Panc1 (cell line): ENCODE measurements at regions not wholly inside any gene's neighbourhood (a gene's known extent, or its start where the extent isn't known, plus 50 kb on each side); places are given as distances from the start of the nearest gene placed in this dataset.

ENCODE experiments used
- ATAC-seq: fragments of 200-7000 bp; cut with Tn5 transposase; 2 replicates; pipeline ENCODE4 v1.9.1; 2020; ENCODE audit warnings: mild to moderate bottlenecking, moderate library complexity
- BruUV-seq: library from RNA; stranded (reverse); fragments of 400-500 nt; replicated peaks from 2 replicates; lab custom pipeline; 2021; lab: Mats Ljungman, UMichigan
- CTCF ChIA-PET: fragments of 300-600 bp; sonication (Branson Sonifier 250); formaldehyde crosslinking; loops from one replicate; lab custom pipeline; 2022; ENCODE audit warnings: antibody characterized with exemption; lab: Charles Lee
- POLR2A ChIA-PET: fragments of 300-600 bp; sonication (Branson Sonifier 250); formaldehyde crosslinking; loops from one replicate; lab custom pipeline; 2022; ENCODE audit warnings: antibody characterized with exemption; lab: Charles Lee
- DNase-seq: peaks from one replicate; pipeline ENCODE4 v3.0.0-alpha.2; 2010; ENCODE audit warnings: low read depth, low spot score
- H3K27ac ChIP-seq: 2 replicates; pipeline ENCODE4 v1.5.1; 2011; ENCODE audit warnings: mild to moderate bottlenecking, low read length, inconsistent platforms
- H3K27me3 ChIP-seq: fragments of 200-500 bp; sonication (Bioruptor generic); 2 replicates; pipeline ENCODE4 v1.6.0; 2014; ENCODE audit warnings: low read length, inconsistent platforms; ENCODE audit not compliant: control insufficient read depth, insufficient read depth
- H3K36me3 ChIP-seq: fragments of 200-500 bp; sonication (Bioruptor generic); 2 replicates; pipeline ENCODE4 v1.5.1; 2014; ENCODE audit warnings: inconsistent platforms, mild to moderate bottlenecking, low read length, moderate library complexity; ENCODE audit not compliant: control insufficient read depth, insufficient read depth
- H3K4me1 ChIP-seq: 2 replicates; pipeline ENCODE4 v1.5.1; 2011; ENCODE audit warnings: inconsistent platforms, mild to moderate bottlenecking, low read length, moderate library complexity; ENCODE audit not compliant: control insufficient read depth, insufficient read depth
- H3K4me3 ChIP-seq, 2 experiments: 2 replicates each; pipeline ENCODE4 v1.5.1; 2011 to 2012; ENCODE audit warnings: low read depth in 2 of 2, low read length in 2 of 2, mild to moderate bottlenecking in 2 of 2, inconsistent platforms in 1 of 2, moderate library complexity in 1 of 2
- H3K9me3 ChIP-seq: fragments of 200-500 bp; sonication (Bioruptor generic); 2 replicates; pipeline ENCODE4 v1.5.1; 2014; ENCODE audit warnings: low read depth, mild to moderate bottlenecking, inconsistent platforms, low read length, moderate library complexity; ENCODE audit not compliant: control insufficient read depth, insufficient read depth
- CTCF ChIP-seq: fragments of 450-650 bp; IDR thresholded peaks from 2 replicates; pipeline ENCODE4 v1.5.1; 2017; ENCODE audit warnings: mild to moderate bottlenecking
- POLR2AphosphoS5 ChIP-seq: IDR thresholded peaks from 2 replicates; pipeline ENCODE4 v1.6.1; 2012; ENCODE audit warnings: mild to moderate bottlenecking, low read depth, low read length, moderate library complexity
- REST ChIP-seq, 2 experiments: IDR thresholded peaks; 2 replicates each; pipeline ENCODE4 v1.6.1; 2011 to 2012; ENCODE audit warnings: low read depth in 2 of 2, control low read depth in 1 of 2, low read length in 1 of 2, mild to moderate bottlenecking in 1 of 2, moderate library complexity in 1 of 2; ENCODE audit not compliant: insufficient read depth in 1 of 2
- SIN3A ChIP-seq: IDR thresholded peaks from 2 replicates; pipeline ENCODE4 v1.6.1; 2012; ENCODE audit warnings: low read depth, mild to moderate bottlenecking, low read length, moderate library complexity, borderline replicate concordance; ENCODE audit not compliant: insufficient read depth
- TCF7L2 ChIP-seq: IDR thresholded peaks from 2 replicates; pipeline ENCODE4 v1.6.1; 2011; ENCODE audit warnings: mild to moderate bottlenecking, low read depth, low read length, inconsistent platforms
- in situ Hi-C: cut with HindIII; loops from 2 replicates; pipeline ENCODE4 v1.10.0; 2016; ENCODE audit warnings: low sequenced_read_pairs, low pct_unique_long_range_greater_than_20kb
- intact Hi-C: fragments of 100-400 bp; cut with micrococcal nuclease; formaldehyde crosslinking; loops from one replicate; pipeline ENCODE4 v1.10.0; 2022; ENCODE audit not compliant: unreplicated experiment

GRCh38 chr4:187780070-187780469 is 215.5 kb upstream of the ZFP42 start:
- CTCF ChIA-PET: no interaction called here
- no peak overlapping the region for H3K4me3 ChIP-seq
- in situ Hi-C loops: no loop called here
- no peak overlapping the region for H3K27ac ChIP-seq
- POLR2A ChIA-PET: no interaction called here
- no peaks in the 10 kb centered on the region for H3K4me1 ChIP-seq
- intact Hi-C loops: no loop called here
- H3K27me3 ChIP-seq: no peaks in the 10 kb centered on the region
- BruUV-seq: no TSS peak
- DNase-seq (no peak), ATAC-seq (no peak)
- H3K9me3 ChIP-seq: no peaks in the 10 kb centered on the region; the same call in 1 of the 2 replicates
- H3K36me3 ChIP-seq: no peaks in the 10 kb centered on the region
- TF ChIP-seq POLR2AphosphoS5 (no peak), REST (IDR thresholded peaks at IDR 0.05; ENCODE audit: insufficient read depth in 1 of 2, low read depth in 2 of 2, low read length in 1 of 2) (no peak), CTCF (no peak), TCF7L2 (no peak), SIN3A (no peak)

GRCh38 chr4:187782286-187782824 is 213.2 kb upstream of the ZFP42 start:
- no TSS peak for BruUV-seq
- ChIA-PET CTCF (no interaction called here), POLR2A (no interaction called here)
- in situ Hi-C loops: no loop called here
- TF ChIP-seq SIN3A (no peak), CTCF (no peak), TCF7L2 (no peak)
- no peaks in the 10 kb centered on the region for H3K27me3 ChIP-seq
- H3K36me3 ChIP-seq: no peaks in the 10 kb centered on the region
- intact Hi-C loops: no loop called here
- ATAC-seq (no peak), DNase-seq (no peak)
- H3K4me1 ChIP-seq: no peaks in the 10 kb centered on the region
- no peak overlapping the region for H3K27ac ChIP-seq
- no peaks in the 10 kb centered on the region; the same call in 1 of the 2 replicates for H3K9me3 ChIP-seq
- H3K4me3 ChIP-seq: no peak overlapping the region
